22Rv1 (cell line): ENCODE measurements at regions not wholly inside any gene's neighbourhood (a gene's known extent, or its start where the extent isn't known, plus 50 kb on each side); places are given as distances from the start of the nearest gene placed in this dataset.
"Not testable (repeated sequence)": the region's sequence is repeated elsewhere in the genome, so short reads cannot be mapped to it uniquely, and the experiment has no call there.

Source experiments
- H3K27ac ChIP-seq: fragments of 450-650 bp; 2 replicates; pipeline ENCODE4 v1.5.1; 2017
- CTCF ChIP-seq: fragments of 450-650 bp; IDR thresholded peaks from 2 replicates; pipeline ENCODE4 v1.5.1; 2017; ENCODE audit warnings: mild to moderate bottlenecking
- ZFX ChIP-seq: fragments of 450-650 bp; IDR thresholded peaks from 2 replicates; pipeline ENCODE4 v1.6.1; 2017; ENCODE audit warnings: antibody characterized with exemption, borderline replicate concordance

DNA sequence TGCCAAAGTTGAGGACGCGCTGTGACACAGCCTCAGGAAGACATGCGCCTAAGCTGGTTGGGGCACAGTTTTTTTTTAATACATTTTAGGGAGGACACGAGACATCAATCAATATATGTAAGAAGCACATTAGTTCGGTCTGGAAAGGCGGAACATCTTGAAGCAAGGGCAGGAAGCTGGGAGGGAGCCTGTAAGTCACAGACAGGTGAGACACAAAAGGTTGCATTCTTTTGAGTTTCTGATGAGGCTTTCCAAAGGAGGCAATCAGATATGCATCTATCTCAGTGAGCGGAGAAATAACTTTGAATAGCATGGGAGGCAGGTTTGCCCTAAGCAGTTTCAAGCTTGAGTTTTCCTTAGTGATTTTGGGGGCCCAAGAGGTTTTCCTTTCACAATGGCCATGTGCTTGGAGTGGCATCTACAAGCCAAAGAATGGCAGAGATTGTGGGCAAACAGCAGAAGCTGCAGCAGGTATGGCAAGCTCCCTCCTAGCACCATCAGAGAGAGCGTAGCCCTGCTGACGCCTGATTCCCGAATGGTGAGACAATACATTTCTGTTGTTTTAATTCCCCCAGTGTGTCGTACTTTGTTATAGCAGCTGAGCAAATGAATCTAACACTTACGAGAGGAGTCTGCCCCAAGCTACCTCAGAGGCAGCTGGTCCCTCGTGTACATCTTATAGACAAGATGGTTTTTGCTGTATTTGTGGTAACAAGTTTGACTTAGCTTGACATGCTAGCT is 99.5 kb upstream of the TMTC4 start:
- no peak overlapping the region for H3K27ac ChIP-seq

DNA sequence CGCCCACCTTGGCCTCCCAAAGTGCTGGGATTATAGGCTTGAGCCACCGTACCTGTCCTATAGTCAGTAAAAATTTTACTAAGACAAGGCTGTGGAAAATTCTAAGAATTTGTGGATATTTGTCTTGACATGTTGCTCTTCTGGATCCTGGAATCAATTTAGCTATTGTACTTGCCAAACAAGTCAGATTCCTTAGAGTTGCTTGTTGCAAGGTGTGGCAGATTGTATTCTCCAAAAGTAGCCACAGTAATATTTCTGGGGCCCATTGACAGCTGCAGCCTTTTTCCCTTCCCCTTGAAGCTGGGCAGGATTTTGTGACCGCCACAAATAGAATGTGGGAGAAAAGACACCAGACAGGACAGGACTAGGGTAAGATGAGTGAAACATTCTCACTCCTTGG is 98.8 kb upstream of the TMTC4 start:
- H3K27ac ChIP-seq: no peak overlapping the region
- TF ChIP-seq CTCF (no peak), ZFX (no peak)

More for the DNA sequence above, 99.5 kb upstream of the TMTC4 start:
- TF ChIP-seq ZFX (no peak), CTCF (no peak)

DNA sequence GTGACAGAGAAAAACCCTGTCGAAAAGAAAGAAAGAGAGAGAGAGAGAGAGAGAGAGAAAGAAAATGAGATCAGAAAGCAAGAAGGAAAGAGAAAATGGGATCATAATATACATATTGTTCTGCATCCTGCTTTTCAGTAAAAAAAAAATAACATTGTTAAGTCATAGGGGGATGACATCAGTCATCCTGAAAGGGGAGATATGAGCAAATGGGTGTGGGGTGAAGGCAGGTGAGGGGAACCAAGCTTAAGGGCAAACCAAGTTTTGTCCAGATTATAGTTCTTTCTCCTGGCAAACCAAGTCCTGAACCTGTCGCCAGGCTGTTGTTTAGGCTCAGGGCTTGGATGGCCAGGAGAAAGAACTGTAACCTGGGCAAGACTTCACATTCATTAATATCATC is 92.6 kb upstream of the TMTC4 start:
- TF ChIP-seq ZFX: no peak
- TF ChIP-seq CTCF: no peak
- no peak overlapping the region for H3K27ac ChIP-seq

- H3K27ac ChIP-seq: not testable (repeated sequence)
Measured at GRCh38 chr13:100766570-100766969, 92.0 kb upstream of the TMTC4 start.

- H3K27ac ChIP-seq: no peak overlapping the region
- TF ChIP-seq ZFX: no peak
- no peak for TF ChIP-seq CTCF
Measured at GRCh38 chr13:100764937-100765336, 90.3 kb upstream of the TMTC4 start.

DNA sequence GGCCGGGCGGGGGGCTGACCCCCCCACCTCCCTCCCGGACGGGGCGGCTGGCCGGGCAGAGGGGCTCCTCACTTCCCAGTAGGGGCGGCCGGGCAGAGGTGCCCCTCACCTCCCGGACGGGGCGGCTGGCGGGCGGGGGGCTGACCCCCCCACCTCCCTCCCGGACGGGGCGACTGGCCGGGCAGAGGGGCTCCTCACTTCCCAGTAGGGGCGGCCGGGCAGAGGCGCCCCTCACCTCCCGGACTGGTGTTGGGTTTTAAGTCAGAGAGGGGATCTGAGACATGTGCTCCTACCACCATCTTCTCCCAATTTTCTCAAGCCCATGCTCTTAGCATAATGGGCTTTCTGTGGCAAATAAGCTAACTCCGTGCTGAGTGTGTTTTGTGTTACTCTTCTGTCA is 87.5 kb upstream of the TMTC4 start:
- not testable (repeated sequence) for H3K27ac ChIP-seq

DNA sequence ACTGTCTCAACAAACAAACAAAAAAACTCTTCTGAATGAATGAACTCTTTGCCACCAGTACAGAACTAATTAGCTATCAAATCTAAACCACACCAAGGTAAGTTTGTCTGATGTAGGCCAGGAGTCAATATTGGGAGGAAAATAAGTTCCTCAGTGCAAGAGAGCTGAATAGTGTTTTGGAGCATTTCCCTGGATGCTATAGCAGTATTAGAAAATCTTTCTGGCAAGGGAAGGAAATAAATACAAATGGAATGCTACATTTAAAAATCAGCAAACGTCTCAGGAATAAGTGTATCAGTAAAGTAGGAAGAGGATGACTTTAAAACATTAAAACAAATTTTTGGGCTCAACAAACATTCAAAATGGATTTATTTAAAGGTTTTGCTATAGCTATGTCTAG is 81.3 kb upstream of the TMTC4 start:
- TF ChIP-seq ZFX (no peak), CTCF (no peak)
- H3K27ac ChIP-seq: no peak overlapping the region

DNA sequence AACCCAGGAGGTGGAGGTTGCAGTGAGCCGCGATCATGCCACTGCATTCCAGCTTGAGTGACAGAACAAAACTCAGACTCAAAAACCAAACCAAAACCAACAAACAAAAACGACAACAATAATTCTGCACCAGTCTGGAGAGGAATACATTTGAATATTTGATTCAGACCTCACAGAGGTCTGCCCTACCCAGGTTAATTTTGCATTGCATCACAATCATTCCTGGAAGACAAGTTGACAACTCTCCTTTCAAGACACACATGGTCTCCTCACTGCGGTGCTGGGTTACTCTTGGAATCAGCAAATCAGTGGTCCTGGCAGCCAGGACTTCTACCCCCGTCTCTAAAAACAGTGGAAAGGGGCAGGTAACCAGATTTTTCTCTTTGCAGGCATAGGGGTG is 79.9 kb upstream of the TMTC4 start:
- H3K27ac ChIP-seq: no peak overlapping the region
- TF ChIP-seq CTCF (no peak), ZFX (no peak)
